Esophagus muscularis mucosa (tissue), 4 donors: ENCODE measurements at regions not wholly inside any gene's neighbourhood (a gene's known extent, or its start where the extent isn't known, plus 50 kb on each side); places are given as distances from the start of the nearest gene placed in this dataset.

Experiments
- DNase-seq: peaks from one replicate; pipeline ENCODE4 v3.0.0-alpha.2; 2017; ENCODE audit errors: extremely low spot score
- H3K27ac ChIP-seq, 4 donors: fragments of 200-600 bp; sonication (generic); replicated peaks in 1 of 4; 1 replicate in 3 of 4; 2 replicates in 1 of 4; pipeline ENCODE4 v1.5.1; 2016 to 2019; ENCODE audit warnings: mild to moderate bottlenecking in 1 of 4
- H3K27me3 ChIP-seq, 4 donors: fragments of 200-600 bp; sonication (generic); one replicate each; pipeline versions ENCODE4 v1.5.1 to v1.6.0; 2016 to 2019
- H3K36me3 ChIP-seq, 4 donors: fragments of 200-600 bp; sonication (generic); one replicate each; pipeline ENCODE4 v1.5.1; 2016 to 2019
- H3K4me1 ChIP-seq, 4 donors: fragments of 200-600 bp; sonication (generic); one replicate each; pipeline ENCODE4 v1.5.1; 2016 to 2019
- H3K4me3 ChIP-seq, 4 donors: fragments of 200-600 bp; sonication (generic); 1 replicate in 2 of 4; 2 replicates in 2 of 4; pipeline ENCODE4 v1.5.1; 2016 to 2019; ENCODE audit warnings: mild to moderate bottlenecking in 4 of 4, moderate library complexity in 1 of 4
- H3K9me3 ChIP-seq, 4 donors: fragments of 200-600 bp; sonication (generic); 1 replicate in 3 of 4; 2 replicates in 1 of 4; pipeline ENCODE4 v1.5.1; 2016 to 2019
- EP300 ChIP-seq: sonication (generic); formaldehyde crosslinking; IDR thresholded peaks from one replicate; pipeline ENCODE4 v1.6.1; 2017; ENCODE audit warnings: antibody characterized with exemption
- POLR2A ChIP-seq: fragments of 450-650 bp; IDR thresholded peaks from one replicate; pipeline ENCODE4 v1.6.1; 2017; ENCODE audit warnings: antibody characterized with exemption, moderate library complexity, mild to moderate bottlenecking, low read depth
- POLR2AphosphoS5 ChIP-seq, 2 donors: sonication (generic); formaldehyde crosslinking; IDR thresholded peaks; one replicate each; pipeline ENCODE4 v1.6.1; 2017; ENCODE audit warnings: antibody characterized with exemption in 2 of 2
- WGBS: methylation state at CpG from one replicate; pipeline ENCODE4 v1.1.5; 2018; 5-methylcytosine and 5-hydroxymethylcytosine counted together
- intact Hi-C: fragments of 100-400 bp; cut with DNase I; formaldehyde crosslinking; loops from one replicate; pipeline ENCODE4 v1.15.1; 2023
- TF ChIP-seq, protein P1 (sequence below), 3 experiments: fragments of 200-600 bp in 2 of 3; fragments of 450-650 bp in 1 of 3; sonication (generic) in 2 of 3; IDR thresholded peaks; one replicate each; pipeline ENCODE4 v1.5.1; 2017 to 2019; ENCODE audit warnings: antibody characterized with exemption in 3 of 3, mild to moderate bottlenecking in 2 of 3, moderate library complexity in 1 of 3

DNA sequence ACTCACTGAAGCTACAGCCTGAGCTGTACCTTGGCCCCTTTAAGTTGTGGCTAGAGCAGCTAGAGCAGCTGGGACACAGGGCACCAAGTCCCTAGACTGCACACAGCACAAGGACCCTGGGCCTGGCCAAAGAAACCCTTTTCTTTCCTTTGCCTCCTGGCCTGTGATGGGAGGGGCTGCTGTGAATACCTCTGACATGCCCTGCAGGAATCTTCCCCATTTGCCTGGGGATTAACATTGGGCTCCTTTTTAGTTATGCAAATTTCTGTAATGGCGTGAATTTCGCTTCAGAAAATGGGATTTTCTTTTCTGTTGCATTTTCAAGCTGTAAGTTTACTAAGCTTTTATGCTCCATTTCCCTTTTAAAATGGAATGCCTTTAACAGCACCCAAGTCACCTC lies 611.2 kb upstream of the ARPP21 start:
- no peak for TF ChIP-seq POLR2AphosphoS5 (IDR thresholded peaks at IDR 0.05)
- no peak for TF ChIP-seq EP300
- no peak for TF ChIP-seq POLR2A
- TF ChIP-seq, protein P1, sequence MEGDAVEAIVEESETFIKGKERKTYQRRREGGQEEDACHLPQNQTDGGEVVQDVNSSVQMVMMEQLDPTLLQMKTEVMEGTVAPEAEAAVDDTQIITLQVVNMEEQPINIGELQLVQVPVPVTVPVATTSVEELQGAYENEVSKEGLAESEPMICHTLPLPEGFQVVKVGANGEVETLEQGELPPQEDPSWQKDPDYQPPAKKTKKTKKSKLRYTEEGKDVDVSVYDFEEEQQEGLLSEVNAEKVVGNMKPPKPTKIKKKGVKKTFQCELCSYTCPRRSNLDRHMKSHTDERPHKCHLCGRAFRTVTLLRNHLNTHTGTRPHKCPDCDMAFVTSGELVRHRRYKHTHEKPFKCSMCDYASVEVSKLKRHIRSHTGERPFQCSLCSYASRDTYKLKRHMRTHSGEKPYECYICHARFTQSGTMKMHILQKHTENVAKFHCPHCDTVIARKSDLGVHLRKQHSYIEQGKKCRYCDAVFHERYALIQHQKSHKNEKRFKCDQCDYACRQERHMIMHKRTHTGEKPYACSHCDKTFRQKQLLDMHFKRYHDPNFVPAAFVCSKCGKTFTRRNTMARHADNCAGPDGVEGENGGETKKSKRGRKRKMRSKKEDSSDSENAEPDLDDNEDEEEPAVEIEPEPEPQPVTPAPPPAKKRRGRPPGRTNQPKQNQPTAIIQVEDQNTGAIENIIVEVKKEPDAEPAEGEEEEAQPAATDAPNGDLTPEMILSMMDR (IDR thresholded peaks at IDR 0.05), result no peak

DNA sequence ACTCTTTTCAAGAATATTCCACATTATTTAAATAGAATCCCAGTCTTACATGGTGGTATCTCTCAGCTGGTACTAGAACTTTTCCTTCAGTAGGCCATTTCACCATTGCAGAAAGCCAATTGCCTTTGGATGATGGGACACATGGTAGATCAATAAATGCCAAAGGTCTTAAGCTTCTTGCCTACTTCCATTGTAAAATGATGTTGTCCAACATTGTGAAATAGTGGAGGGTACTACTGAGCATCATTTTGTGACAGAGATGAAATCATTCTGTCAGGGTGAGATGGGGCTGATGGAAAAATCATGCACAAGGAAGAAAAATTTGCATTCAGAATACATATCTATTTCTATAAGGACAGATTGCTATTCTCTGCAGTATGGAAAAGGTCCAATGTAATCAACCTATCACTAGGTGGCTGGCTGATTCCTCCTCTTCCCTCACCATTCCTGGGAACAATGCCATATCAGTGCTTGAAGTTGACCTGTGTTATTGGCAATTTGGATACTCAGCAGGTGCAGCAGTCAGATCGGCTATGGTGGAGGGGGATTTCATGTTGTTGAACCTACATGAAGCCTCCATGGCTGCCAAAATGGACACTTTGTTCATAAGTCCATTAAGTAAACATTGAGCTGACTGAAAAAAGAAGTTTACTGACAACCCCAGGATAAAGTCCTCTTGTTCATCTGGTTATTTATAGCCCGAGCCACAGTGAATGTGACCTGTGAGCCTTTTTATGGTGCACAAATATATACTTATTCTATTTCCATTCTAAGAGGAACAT lies 596.9 kb upstream of the ARPP21 start:
- no peaks in the 10 kb centered on the region for H3K36me3 ChIP-seq
- H3K27me3 ChIP-seq, result no peaks in the 10 kb centered on the region
- no peak for TF ChIP-seq POLR2A
- TF ChIP-seq POLR2AphosphoS5 (IDR thresholded peaks at IDR 0.05), result no peak
- intact Hi-C loops, result no loop called here
- H3K27ac ChIP-seq, result no peak overlapping the region
- no peaks in the 10 kb centered on the region for H3K4me1 ChIP-seq
- no peak overlapping the region for H3K4me3 ChIP-seq
- 65% methylated on average over 2 of the region's 2 CpGs for WGBS
- no peaks in the 10 kb centered on the region for H3K9me3 ChIP-seq
- no peak for DNase-seq

More for the DNA sequence above, 611.2 kb upstream of the ARPP21 start:
- intact Hi-C loops, result no loop called here
- Histone ChIP-seq H3K4me1 (no peaks in the 10 kb centered on the region), H3K27me3 (no peaks in the 10 kb centered on the region), H3K9me3 (peaks cover 0 to 11% (median 8%) of the 10 kb centered on the region in 4 donors), H3K4me3 (no peak overlapping the region), H3K27ac (no peak overlapping the region), H3K36me3 (no peaks in the 10 kb centered on the region)
- WGBS, result 95% methylated on average over 2 of the region's 2 CpGs
- DNase-seq, result no peak

DNA sequence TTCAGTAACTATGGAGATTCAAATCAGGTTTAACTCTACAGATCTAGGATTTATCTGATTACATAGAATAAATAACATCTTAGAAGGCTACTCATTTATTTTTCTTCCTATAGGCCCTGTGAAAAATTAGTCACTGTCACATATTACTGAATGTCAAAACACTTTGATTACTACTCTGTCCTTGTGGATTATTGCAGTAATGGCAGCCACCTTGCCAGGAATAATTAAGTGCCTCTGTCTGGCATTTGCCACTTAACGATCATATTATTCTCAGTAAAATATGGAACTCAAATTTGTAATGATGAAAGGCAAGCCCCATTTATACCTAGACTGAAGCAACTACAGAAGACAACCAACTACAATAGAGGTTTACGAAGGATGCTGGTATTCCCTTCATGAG lies 596.3 kb upstream of the ARPP21 start:
- WGBS, result 100% methylated on average over 2 of the region's 2 CpGs
- H3K36me3 ChIP-seq, result no peaks in the 10 kb centered on the region
- no peaks in the 10 kb centered on the region for H3K4me1 ChIP-seq
- no peak for DNase-seq
- intact Hi-C loops, result no loop called here
- TF ChIP-seq POLR2AphosphoS5 (IDR thresholded peaks at IDR 0.05) (no peak), POLR2A (no peak), EP300 (no peak)
- TF ChIP-seq, protein P1 (IDR thresholded peaks at IDR 0.05), result no peak
- H3K27me3 ChIP-seq, result no peaks in the 10 kb centered on the region
- no peak overlapping the region for H3K27ac ChIP-seq
- no peaks in the 10 kb centered on the region for H3K9me3 ChIP-seq
- H3K4me3 ChIP-seq, result no peak overlapping the region

DNA sequence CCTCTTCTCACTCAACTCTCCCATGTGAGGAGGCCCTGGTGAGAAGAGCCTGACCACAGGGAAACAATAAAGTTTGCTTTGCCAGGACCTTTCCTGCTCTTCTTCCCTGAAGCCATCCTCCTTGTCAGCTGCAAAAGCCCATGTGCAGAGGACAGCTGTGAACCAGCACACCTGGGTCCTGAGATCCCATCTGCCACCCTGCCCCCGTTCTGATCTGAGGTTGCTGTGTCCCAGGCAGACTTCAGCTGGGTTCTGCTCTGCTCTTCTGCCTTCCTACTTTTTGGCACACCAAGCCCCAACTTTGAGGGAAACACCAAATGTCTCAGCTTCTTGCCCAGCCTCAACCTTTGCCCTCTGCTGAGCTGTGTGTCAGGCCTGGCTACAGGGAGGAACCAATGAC lies 595.1 kb upstream of the ARPP21 start:
- intact Hi-C loops, result no loop called here
- Histone ChIP-seq H3K4me3 (no peak overlapping the region), H3K4me1 (no peaks in the 10 kb centered on the region), H3K27me3 (no peaks in the 10 kb centered on the region), H3K9me3 (no peaks in the 10 kb centered on the region), H3K36me3 (no peaks in the 10 kb centered on the region), H3K27ac (no peak overlapping the region)
- DNase-seq, result no peak
- TF ChIP-seq, protein P1 (IDR thresholded peaks at IDR 0.05), result no peak
- no peak for TF ChIP-seq POLR2AphosphoS5 (IDR thresholded peaks at IDR 0.05)
- TF ChIP-seq POLR2A, result no peak
- no peak for TF ChIP-seq EP300
- 83% methylated on average over 1 of the region's 1 CpG for WGBS

DNA sequence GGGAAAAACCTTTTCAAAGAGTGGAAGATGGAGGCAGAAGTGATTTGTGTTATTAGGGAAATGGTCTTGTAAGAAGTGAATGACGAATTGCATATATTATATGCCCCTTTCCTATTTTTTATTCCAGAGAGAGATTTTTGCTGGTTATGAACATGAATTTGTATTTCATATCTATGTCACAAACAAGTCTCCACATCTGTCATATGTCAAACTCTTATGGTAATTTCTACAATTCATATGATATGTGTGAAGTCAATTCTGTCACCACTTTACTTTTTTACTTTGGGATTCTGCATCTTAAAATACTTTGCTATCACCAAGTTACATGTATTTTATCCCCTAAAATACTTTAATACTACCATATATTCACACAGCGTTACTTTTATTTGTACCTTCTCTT lies 594.2 kb upstream of the ARPP21 start:
- WGBS, result 90% methylated on average over 2 of the region's 2 CpGs
- Histone ChIP-seq H3K36me3 (no peaks in the 10 kb centered on the region), H3K9me3 (no peaks in the 10 kb centered on the region), H3K27me3 (no peaks in the 10 kb centered on the region), H3K4me1 (no peaks in the 10 kb centered on the region), H3K27ac (no peak overlapping the region), H3K4me3 (no peak overlapping the region)
- TF ChIP-seq POLR2AphosphoS5 (IDR thresholded peaks at IDR 0.05), result no peak
- TF ChIP-seq EP300, result no peak
- TF ChIP-seq, protein P1 (IDR thresholded peaks at IDR 0.05), result no peak
- TF ChIP-seq POLR2A, result no peak
- intact Hi-C loops, result no loop called here
- DNase-seq, result no peak
